CD4-positive, alpha-beta T cell treated with Interleukin-4 for 1 hour (primary cell): ENCODE measurements at regions not wholly inside any gene's neighbourhood (a gene's known extent, or its start where the extent isn't known, plus 50 kb on each side); places are given as distances from the start of the nearest gene placed in this dataset.
A peak's percentile ranks its signal among the peaks of the same experiment; 100 is the strongest.
"Not testable (repeated sequence)": the region's sequence is repeated elsewhere in the genome, so short reads cannot be mapped to it uniquely, and the experiment has no call there.

Experiments
- DNase-seq, 2 donors: peaks; one replicate each; pipeline ENCODE4 v3.0.0-alpha.2; 2020 to 2022

- DNase-seq: no peak
These were observed 133.8 kb upstream of the RANBP3L start for GRCh38 chr5:36435516-36435915.

- no peak for DNase-seq
These were observed 134.6 kb upstream of the RANBP3L start for GRCh38 chr5:36436306-36436705.

- DNase-seq: no peak
These were observed 137.3 kb upstream of the RANBP3L start for GRCh38 chr5:36438765-36439561.

GRCh38 chr5:36440300-36440699 is 138.6 kb upstream of the RANBP3L start:
- no peak for DNase-seq

GRCh38 chr5:36441280-36441679 is 139.6 kb upstream of the RANBP3L start:
- DNase-seq: no peak

GRCh38 chr5:36442352-36442751 is 140.7 kb upstream of the RANBP3L start:
- no peak for DNase-seq

- no peak for DNase-seq
These were observed 141.1 kb upstream of the RANBP3L start for GRCh38 chr5:36442796-36443195.

- no peak for DNase-seq
These were observed 142.2 kb upstream of the RANBP3L start for GRCh38 chr5:36443941-36444340.

GRCh38 chr5:36444582-36445418 is 143.1 kb upstream of the RANBP3L start:
- no peak for DNase-seq

GRCh38 chr5:36447776-36448175 is 146.1 kb upstream of the RANBP3L start:
- DNase-seq: no peak

GRCh38 chr5:36450229-36451014 is 148.7 kb upstream of the RANBP3L start:
- no peak for DNase-seq

- DNase-seq: no peak
These were observed 150.8 kb upstream of the RANBP3L start for GRCh38 chr5:36452424-36453006.

GRCh38 chr5:36457511-36458270 is 148.7 kb upstream of the SLC1A3 start:
- no peak for DNase-seq

- DNase-seq: no peak
These were observed 147.7 kb upstream of the SLC1A3 start for GRCh38 chr5:36458746-36459145.

- peak in 1 of 2 donors; percentile 4 for DNase-seq
These were observed 146.9 kb upstream of the SLC1A3 start for GRCh38 chr5:36459176-36460135.

GRCh38 chr5:36462295-36463021 is 143.9 kb upstream of the SLC1A3 start:
- DNase-seq: no peak

- not testable (repeated sequence) for DNase-seq
These were observed 130.5 kb upstream of the SLC1A3 start for GRCh38 chr5:36475942-36476341.

GRCh38 chr5:36478646-36479317 is 127.6 kb upstream of the SLC1A3 start:
- DNase-seq: no peak

- no peak for DNase-seq
These were observed 124.8 kb upstream of the SLC1A3 start for GRCh38 chr5:36481454-36482120.
